Left hindlimb (tissue), 1 donor: ENCODE measurements at regions not wholly inside any gene's neighbourhood (a gene's known extent, or its start where the extent isn't known, plus 50 kb on each side); places are given as distances from the start of the nearest gene placed in this dataset.
"Not testable (repeated sequence)": the region's sequence is repeated elsewhere in the genome, so short reads cannot be mapped to it uniquely, and the experiment has no call there.

Experiments
- DNase-seq: peaks from one replicate; pipeline ENCODE4 v3.0.0-alpha.2; 2018

GRCh38 chr2:65626831-65627230 is 194.4 kb upstream of the SPRED2 start:
- DNase-seq = no peak

GRCh38 chr2:65625982-65626381 is 193.6 kb upstream of the SPRED2 start:
- no peak for DNase-seq

- no peak for DNase-seq
Measured at GRCh38 chr2:65622951-65623535, 190.6 kb upstream of the SPRED2 start.

GRCh38 chr2:65622499-65622898 is 190.1 kb upstream of the SPRED2 start:
- DNase-seq = no peak

GRCh38 chr2:65620524-65620923 is 188.1 kb upstream of the SPRED2 start:
- no peak for DNase-seq

- DNase-seq = no peak
Measured at GRCh38 chr2:65620026-65620425, 187.6 kb upstream of the SPRED2 start.

- no peak for DNase-seq
Measured at GRCh38 chr2:65615602-65616001, 183.2 kb upstream of the SPRED2 start.

- no peak for DNase-seq
Measured at GRCh38 chr2:65613968-65614555, 181.7 kb upstream of the SPRED2 start.

- no peak for DNase-seq
Measured at GRCh38 chr2:65611488-65611887, 179.1 kb upstream of the SPRED2 start.

GRCh38 chr2:65608916-65609315 is 176.5 kb upstream of the SPRED2 start:
- peak; percentile 89 for DNase-seq

GRCh38 chr2:65608466-65608865 is 176.1 kb upstream of the SPRED2 start:
- DNase-seq = peak; percentile 83

- no peak for DNase-seq
Measured at GRCh38 chr2:65607662-65608305, 175.4 kb upstream of the SPRED2 start.

- DNase-seq = no peak
Measured at GRCh38 chr2:65605743-65606058, 173.3 kb upstream of the SPRED2 start.

- DNase-seq = no peak
Measured at GRCh38 chr2:65605058-65605742, 172.8 kb upstream of the SPRED2 start.

GRCh38 chr2:65604246-65604645 is 171.8 kb upstream of the SPRED2 start:
- no peak for DNase-seq

- DNase-seq = no peak
Measured at GRCh38 chr2:65602603-65603235, 170.3 kb upstream of the SPRED2 start.

GRCh38 chr2:65600871-65601270 is 168.5 kb upstream of the SPRED2 start:
- not testable (repeated sequence) for DNase-seq

GRCh38 chr2:65600351-65600750 is 168.0 kb upstream of the SPRED2 start:
- DNase-seq = not testable (repeated sequence)

GRCh38 chr2:65599693-65600092 is 167.3 kb upstream of the SPRED2 start:
- no peak for DNase-seq

- DNase-seq = no peak
Measured at GRCh38 chr2:65598996-65599395, 166.6 kb upstream of the SPRED2 start.

GRCh38 chr2:65598264-65598663 is 165.9 kb upstream of the SPRED2 start:
- DNase-seq = no peak

GRCh38 chr2:65595630-65596029 is 163.2 kb upstream of the SPRED2 start:
- no peak for DNase-seq

GRCh38 chr2:65594150-65594549 is 161.8 kb upstream of the SPRED2 start:
- DNase-seq = no peak

GRCh38 chr2:65589667-65590066 is 157.3 kb upstream of the SPRED2 start:
- DNase-seq = no peak
